GM13976 (cell line): ENCODE measurements at regions not wholly inside any gene's neighbourhood (a gene's known extent, or its start where the extent isn't known, plus 50 kb on each side); places are given as distances from the start of the nearest gene placed in this dataset.

Experiments
- DNase-seq: peaks from one replicate; pipeline ENCODE4 v3.0.0; 2012; ENCODE audit warnings: low spot score
- CTCF ChIP-seq: IDR thresholded peaks from 2 replicates; pipeline ENCODE4 v1.5.1; 2012; ENCODE audit warnings: borderline replicate concordance, mild to moderate bottlenecking; ENCODE audit not compliant: insufficient read depth; ENCODE audit errors: extremely low read depth, missing control alignments, control extremely low read depth
- in situ Hi-C: fragments of 300-500 bp; cut with MboI; formaldehyde crosslinking; loops from one replicate; pipeline ENCODE4 v1.12.0; 2022; ENCODE audit warnings: low sequenced_read_pairs, mixed read lengths, inconsistent platforms; ENCODE audit not compliant: unreplicated experiment

- in situ Hi-C loops = no loop called here
- DNase-seq = no peak
Observed at GRCh38 chr16:51019617-51020016, 131.5 kb downstream of the SALL1 start.

GRCh38 chr16:51017969-51018368, 133.1 kb downstream of the SALL1 start:
- in situ Hi-C loops = no loop called here
- no peak for TF ChIP-seq CTCF
- no peak for DNase-seq

More at GRCh38 chr16:51019617-51020016, 131.5 kb downstream of the SALL1 start:
- no peak for TF ChIP-seq CTCF

GRCh38 chr16:51012396-51012795, 138.7 kb downstream of the SALL1 start:
- TF ChIP-seq CTCF = no peak
- no peak for DNase-seq
- in situ Hi-C loops = no loop called here

GRCh38 chr16:51010817-51011216, 140.3 kb downstream of the SALL1 start:
- no peak for DNase-seq
- no peak for TF ChIP-seq CTCF
- in situ Hi-C loops = no loop called here

GRCh38 chr16:51009813-51010212, 141.3 kb downstream of the SALL1 start:
- no peak for DNase-seq
- TF ChIP-seq CTCF = no peak
- in situ Hi-C loops = no loop called here

GRCh38 chr16:51009359-51009758, 141.7 kb downstream of the SALL1 start:
- no peak for TF ChIP-seq CTCF
- in situ Hi-C loops = no loop called here
- DNase-seq = no peak

GRCh38 chr16:51008607-51009006, 142.5 kb downstream of the SALL1 start:
- no peak for DNase-seq
- in situ Hi-C loops = no loop called here
- TF ChIP-seq CTCF = no peak
